ENCODE measurements at regions not wholly inside any gene's neighbourhood (a gene's known extent, or its start where the extent isn't known, plus 50 kb on each side); places are given as distances from the start of the nearest gene placed in this dataset.

DNA sequence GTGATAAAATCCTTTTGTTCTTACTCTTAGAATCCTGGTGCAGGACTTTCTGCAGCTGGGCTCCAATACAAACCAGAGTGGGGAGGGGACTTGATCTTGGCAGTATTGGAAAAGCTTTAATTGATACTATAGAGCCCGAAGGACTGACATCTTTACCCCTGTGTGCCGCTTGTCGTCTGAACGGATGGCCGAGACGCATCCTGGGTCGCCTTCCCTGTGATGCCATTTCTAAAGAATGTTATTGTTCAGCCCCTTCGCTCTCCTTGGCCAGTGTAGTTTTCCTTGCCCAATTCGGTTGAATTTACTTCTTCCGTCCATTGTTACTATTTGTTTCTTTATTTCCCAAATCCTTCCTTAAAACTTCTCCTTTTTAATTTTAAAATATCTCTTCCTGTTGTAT is 80.9 kb downstream of the CLDN34 start:
- intact Hi-C loops (cut with DNase I): no loop called here
- 81% methylated on average over 9 of the region's 10 CpGs for WGBS (ENCODE audit: insufficient coverage, low coverage, low lambda C conversion rate, missing lambda C conversion rate)
- DNase-seq (no peak), ATAC-seq (no peak)
- H3K4me3 ChIP-seq: no peak overlapping the region
- no peaks in the 10 kb centered on the region for H3K36me3 ChIP-seq
- H3K27ac ChIP-seq: no peak overlapping the region
- no peak for TF ChIP-seq POLR2A (IDR thresholded peaks at IDR 0.05)
- TF ChIP-seq, protein P1, sequence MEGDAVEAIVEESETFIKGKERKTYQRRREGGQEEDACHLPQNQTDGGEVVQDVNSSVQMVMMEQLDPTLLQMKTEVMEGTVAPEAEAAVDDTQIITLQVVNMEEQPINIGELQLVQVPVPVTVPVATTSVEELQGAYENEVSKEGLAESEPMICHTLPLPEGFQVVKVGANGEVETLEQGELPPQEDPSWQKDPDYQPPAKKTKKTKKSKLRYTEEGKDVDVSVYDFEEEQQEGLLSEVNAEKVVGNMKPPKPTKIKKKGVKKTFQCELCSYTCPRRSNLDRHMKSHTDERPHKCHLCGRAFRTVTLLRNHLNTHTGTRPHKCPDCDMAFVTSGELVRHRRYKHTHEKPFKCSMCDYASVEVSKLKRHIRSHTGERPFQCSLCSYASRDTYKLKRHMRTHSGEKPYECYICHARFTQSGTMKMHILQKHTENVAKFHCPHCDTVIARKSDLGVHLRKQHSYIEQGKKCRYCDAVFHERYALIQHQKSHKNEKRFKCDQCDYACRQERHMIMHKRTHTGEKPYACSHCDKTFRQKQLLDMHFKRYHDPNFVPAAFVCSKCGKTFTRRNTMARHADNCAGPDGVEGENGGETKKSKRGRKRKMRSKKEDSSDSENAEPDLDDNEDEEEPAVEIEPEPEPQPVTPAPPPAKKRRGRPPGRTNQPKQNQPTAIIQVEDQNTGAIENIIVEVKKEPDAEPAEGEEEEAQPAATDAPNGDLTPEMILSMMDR (IDR thresholded peaks at IDR 0.05): no peak
- no peaks in the 10 kb centered on the region for H3K9me3 ChIP-seq
- no peaks in the 10 kb centered on the region for H3K4me1 ChIP-seq
- H3K27me3 ChIP-seq: no peaks in the 10 kb centered on the region

DNA sequence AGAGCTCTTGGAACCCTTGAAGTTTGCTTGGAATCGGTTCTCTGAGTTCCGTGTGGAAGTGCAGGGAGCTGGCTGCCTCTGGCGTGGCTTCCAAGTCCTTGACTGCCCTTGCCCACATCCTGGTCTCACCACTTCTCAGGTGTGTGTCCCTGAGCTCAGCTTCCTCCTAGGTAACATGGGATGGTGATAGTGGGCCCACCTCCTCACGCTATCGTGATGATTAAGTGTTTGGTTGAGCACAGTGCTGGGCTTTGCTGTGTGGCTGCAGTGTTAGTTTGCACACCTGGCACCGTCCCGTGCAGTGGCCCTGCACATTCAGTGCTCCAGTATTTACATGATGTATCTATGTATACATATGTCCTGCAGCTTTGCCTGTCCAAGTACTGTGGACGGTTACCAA is 81.5 kb downstream of the CLDN34 start:
- ATAC-seq: no peak
- no peak overlapping the region for H3K27ac ChIP-seq
- 73% methylated on average over 8 of the region's 8 CpGs for WGBS (ENCODE audit: insufficient coverage, low coverage, low lambda C conversion rate, missing lambda C conversion rate)

DNA sequence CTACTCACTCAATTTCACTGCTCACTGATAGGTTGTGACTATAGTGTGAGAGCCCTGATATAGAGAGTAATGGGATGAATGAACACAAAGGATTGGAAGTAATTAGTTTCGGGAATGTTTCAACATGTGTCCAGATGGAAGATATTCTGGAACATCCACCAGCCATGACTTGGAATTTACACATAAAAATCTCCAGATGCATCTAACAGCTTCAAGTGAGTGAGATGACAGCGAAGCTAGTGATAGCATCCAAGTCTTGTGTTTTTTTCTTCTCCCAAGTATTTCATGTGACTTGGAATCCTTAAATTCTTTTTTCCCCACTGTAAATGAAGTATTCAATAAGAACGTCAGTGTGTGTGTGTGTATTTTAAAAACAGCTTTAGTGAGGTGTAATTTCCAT is 82.1 kb downstream of the CLDN34 start:
- DNase-seq (no peak), ATAC-seq (no peak)
- no peak overlapping the region for H3K4me3 ChIP-seq
- intact Hi-C loops (cut with DNase I): no loop called here
- WGBS (ENCODE audit: insufficient coverage, low coverage, low lambda C conversion rate, missing lambda C conversion rate): 68% methylated on average over 3 of the region's 3 CpGs
- TF ChIP-seq, protein P1 (IDR thresholded peaks at IDR 0.05): no peak
- TF ChIP-seq POLR2A (IDR thresholded peaks at IDR 0.05): no peak
- H3K9me3 ChIP-seq: no peaks in the 10 kb centered on the region
- no peaks in the 10 kb centered on the region for H3K36me3 ChIP-seq
- no peaks in the 10 kb centered on the region for H3K4me1 ChIP-seq
- H3K27ac ChIP-seq: no peak overlapping the region
- no peaks in the 10 kb centered on the region for H3K27me3 ChIP-seq

More for the DNA sequence above, 81.5 kb downstream of the CLDN34 start:
- Histone ChIP-seq H3K36me3 (no peaks in the 10 kb centered on the region), H3K9me3 (no peaks in the 10 kb centered on the region), H3K4me1 (no peaks in the 10 kb centered on the region), H3K4me3 (no peak overlapping the region), H3K27me3 (no peaks in the 10 kb centered on the region)
- no peak for DNase-seq
- intact Hi-C loops (cut with DNase I): no loop called here
- TF ChIP-seq, protein P1 (IDR thresholded peaks at IDR 0.05): no peak
- no peak for TF ChIP-seq POLR2A (IDR thresholded peaks at IDR 0.05)

DNA sequence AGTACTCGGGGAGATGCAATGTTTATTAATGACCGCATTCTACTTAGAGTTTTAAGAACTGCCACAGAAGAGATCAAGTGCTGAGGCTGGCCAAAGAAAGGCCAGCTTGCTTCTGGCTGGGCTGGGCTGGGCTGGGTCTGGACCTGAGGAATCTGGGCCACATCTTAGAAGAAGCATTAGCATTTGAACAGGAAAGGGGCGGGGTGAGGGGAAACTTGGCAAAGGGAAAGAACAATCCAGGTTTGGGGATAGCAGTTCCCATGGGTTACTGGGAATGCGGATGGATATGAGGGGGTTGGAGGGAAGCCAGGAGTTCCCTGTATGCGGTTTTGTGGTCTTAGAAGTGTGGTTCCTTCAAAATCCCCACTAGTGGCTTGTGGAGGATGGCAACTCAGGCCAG is 83.3 kb downstream of the CLDN34 start:
- no peaks in the 10 kb centered on the region for H3K4me1 ChIP-seq

More for the DNA sequence above, 83.3 kb downstream of the CLDN34 start:
- TF ChIP-seq POLR2A (IDR thresholded peaks at IDR 0.05): no peak
- TF ChIP-seq, protein P1 (IDR thresholded peaks at IDR 0.05): no peak
- H3K4me3 ChIP-seq: no peak overlapping the region
- no peak for ATAC-seq
- WGBS (ENCODE audit: insufficient coverage, low coverage, low lambda C conversion rate, missing lambda C conversion rate): 51% methylated on average over 5 of the region's 5 CpGs
- H3K36me3 ChIP-seq: no peaks in the 10 kb centered on the region
- no peak overlapping the region for H3K27ac ChIP-seq
- no peaks in the 10 kb centered on the region for H3K27me3 ChIP-seq
- intact Hi-C loops (cut with DNase I): no loop called here
- no peak for DNase-seq
- no peaks in the 10 kb centered on the region for H3K9me3 ChIP-seq
